GM12865 (cell line): ENCODE measurements at regions not wholly inside any gene's neighbourhood (a gene's known extent, or its start where the extent isn't known, plus 50 kb on each side); places are given as distances from the start of the nearest gene placed in this dataset.

Experiments used
- DNase-seq: peaks from one replicate; pipeline ENCODE4 v3.0.0; 2010; ENCODE audit warnings: low read depth
- H3K4me3 ChIP-seq: 2 replicates; pipeline ENCODE4 v1.5.1; 2011; ENCODE audit warnings: mild to moderate bottlenecking, low read depth, low read length, control low read depth
- CTCF ChIP-seq: IDR thresholded peaks from 2 replicates; pipeline ENCODE4 v1.5.1; 2011; ENCODE audit warnings: low read length, control low read depth, low read depth, inconsistent platforms; ENCODE audit not compliant: insufficient read depth; ENCODE audit errors: missing control alignments

GRCh38 chr4:161143375-161143774, 1020.4 kb downstream of the FSTL5 start:
- no peak overlapping the region for H3K4me3 ChIP-seq
- TF ChIP-seq CTCF, result no peak
- no peak for DNase-seq

GRCh38 chr4:161134795-161135194, 1029.0 kb downstream of the FSTL5 start:
- no peak for TF ChIP-seq CTCF
- no peak for DNase-seq
- no peak overlapping the region for H3K4me3 ChIP-seq

GRCh38 chr4:161133586-161134276, 1030.1 kb downstream of the FSTL5 start:
- DNase-seq, result no peak
- H3K4me3 ChIP-seq, result no peak overlapping the region
- no peak for TF ChIP-seq CTCF

GRCh38 chr4:161132715-161133425, 1030.9 kb downstream of the FSTL5 start:
- no peak overlapping the region for H3K4me3 ChIP-seq
- DNase-seq, result no peak
- no peak for TF ChIP-seq CTCF

DNA sequence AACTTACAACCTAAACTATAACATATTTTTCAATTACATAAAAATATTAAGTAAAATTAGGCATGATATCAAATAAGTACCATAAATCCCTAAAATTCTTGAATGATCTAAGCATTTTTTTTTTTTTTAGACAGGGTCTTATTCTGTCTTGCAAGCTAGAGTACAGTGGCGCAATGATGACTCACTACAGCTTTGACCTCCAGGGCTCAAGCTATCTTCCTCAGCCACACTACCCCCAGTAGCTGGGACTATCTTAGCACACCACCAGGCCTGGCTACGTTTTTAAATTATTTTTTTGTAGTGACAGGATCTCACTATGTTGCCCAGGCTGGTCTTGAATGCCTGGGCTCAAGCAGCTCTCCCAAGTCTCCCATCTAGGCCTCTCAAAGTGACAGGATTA, 1042.3 kb downstream of the FSTL5 start:
- no peak for TF ChIP-seq CTCF
- no peak for DNase-seq
- H3K4me3 ChIP-seq, result no peak overlapping the region

DNA sequence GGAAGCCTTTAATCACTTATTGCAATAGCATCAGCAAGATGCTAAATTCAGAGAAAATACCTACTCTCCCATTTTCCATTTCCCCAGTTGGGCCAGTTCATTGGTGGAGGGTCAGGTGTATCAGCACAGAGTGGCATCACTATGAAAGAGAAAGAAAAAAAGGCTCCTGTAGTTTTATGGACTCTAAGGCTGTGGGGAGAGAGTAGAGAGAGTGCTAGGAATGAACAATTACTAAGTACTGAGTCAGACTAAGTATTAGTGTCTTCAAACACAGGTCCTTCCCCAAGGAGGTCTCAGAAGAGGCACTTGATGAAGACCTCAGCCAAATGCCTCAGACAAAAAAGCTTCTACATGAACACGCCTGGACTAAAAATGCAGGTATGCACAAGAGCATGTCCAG, 1061.9 kb downstream of the FSTL5 start:
- no peak overlapping the region for H3K4me3 ChIP-seq
- no peak for TF ChIP-seq CTCF
- DNase-seq, result no peak
